GM12891 (cell line): ENCODE measurements at regions not wholly inside any gene's neighbourhood (a gene's known extent, or its start where the extent isn't known, plus 50 kb on each side); places are given as distances from the start of the nearest gene placed in this dataset.

Source experiments
- DNase-seq: peaks from one replicate; pipeline ENCODE4 v3.0.0; 2011; ENCODE audit warnings: low spot score; ENCODE audit not compliant: insufficient read length
- FAIRE-seq: peaks from 2 replicates; lab custom pipeline; 2011; peaks lifted over from hg19 to GRCh38; lab: Jason Lieb, UNC
- PAX5 ChIP-seq: IDR thresholded peaks from 2 replicates; pipeline ENCODE4 v1.6.1; 2011; ENCODE audit warnings: low read length, moderate library complexity, mild to moderate bottlenecking; ENCODE audit not compliant: insufficient read depth, severe bottlenecking
- POLR2A ChIP-seq: IDR thresholded peaks from 2 replicates; pipeline ENCODE4 v1.6.1; 2011; ENCODE audit warnings: low read depth, low read length, control low read depth
- POLR2AphosphoS5 ChIP-seq: IDR thresholded peaks from 2 replicates; pipeline ENCODE4 v1.6.1; 2011; ENCODE audit warnings: low read depth, low read length, control low read depth
- POU2F2 ChIP-seq: IDR thresholded peaks from 2 replicates; pipeline ENCODE4 v1.6.1; 2011; ENCODE audit warnings: low read depth, mild to moderate bottlenecking, control low read depth, low read length, moderate library complexity
- SPI1 ChIP-seq: IDR thresholded peaks from 2 replicates; pipeline ENCODE4 v1.6.1; 2011; ENCODE audit warnings: low read depth, low read length, control low read depth
- TAF1 ChIP-seq: IDR thresholded peaks from 2 replicates; pipeline ENCODE4 v1.6.1; 2011; ENCODE audit warnings: low read depth, low read length, control low read depth

GRCh38 chr7:16121876-16122390 is 299.4 kb downstream of the CRPPA start:
- no peak for TF ChIP-seq SPI1
- no peak for TF ChIP-seq POLR2AphosphoS5
- no peak for TF ChIP-seq POLR2A
- no peak for TF ChIP-seq POU2F2
- no peak for TF ChIP-seq TAF1
- TF ChIP-seq PAX5 = no peak
- no peak for DNase-seq
- FAIRE-seq = no peak

- TF ChIP-seq PAX5 = no peak
- TF ChIP-seq TAF1 = no peak
- TF ChIP-seq POLR2A = no peak
- no peak for TF ChIP-seq POLR2AphosphoS5
- TF ChIP-seq SPI1 = no peak
- TF ChIP-seq POU2F2 = no peak
- no peak for FAIRE-seq
- no peak for DNase-seq
These were observed 306.0 kb downstream of the CRPPA start for GRCh38 chr7:16115374-16115773.

- DNase-seq (no peak), FAIRE-seq (no peak)
- TF ChIP-seq POLR2A (no peak), SPI1 (no peak), POU2F2 (no peak), TAF1 (no peak), PAX5 (no peak), POLR2AphosphoS5 (no peak)
These were observed 306.7 kb downstream of the CRPPA start for GRCh38 chr7:16114633-16115032.

- DNase-seq = no peak
- no peak for FAIRE-seq
- no peak for TF ChIP-seq POLR2A
These were observed 307.3 kb downstream of the CRPPA start for GRCh38 chr7:16114071-16114470.

- TF ChIP-seq POLR2AphosphoS5 = no peak
- no peak for TF ChIP-seq PAX5
- no peak for TF ChIP-seq POLR2A
- no peak for TF ChIP-seq TAF1
- TF ChIP-seq POU2F2 = no peak
- no peak for TF ChIP-seq SPI1
- no peak for DNase-seq
- no peak for FAIRE-seq
These were observed 308.3 kb downstream of the CRPPA start for GRCh38 chr7:16113058-16113457.

GRCh38 chr7:16106869-16107268 is 314.5 kb downstream of the CRPPA start:
- TF ChIP-seq POLR2A = no peak
- no peak for TF ChIP-seq SPI1
- TF ChIP-seq PAX5 = no peak
- DNase-seq = no peak
- FAIRE-seq = no peak

GRCh38 chr7:16106300-16106699 is 315.0 kb downstream of the CRPPA start:
- no peak for FAIRE-seq
- TF ChIP-seq SPI1 (no peak), POLR2A (no peak)
- no peak for DNase-seq

- TF ChIP-seq TAF1 (no peak), POLR2AphosphoS5 (no peak), POU2F2 (no peak), PAX5 (no peak), SPI1 (no peak), POLR2A (no peak)
- DNase-seq (no peak), FAIRE-seq (no peak)
These were observed 322.0 kb downstream of the CRPPA start for GRCh38 chr7:16099302-16099849.

- TF ChIP-seq POLR2AphosphoS5 = no peak
- no peak for DNase-seq
- FAIRE-seq = no peak
These were observed 322.7 kb downstream of the CRPPA start for GRCh38 chr7:16098585-16099179.

- FAIRE-seq (no peak), DNase-seq (no peak)
- TF ChIP-seq PAX5 = no peak
- no peak for TF ChIP-seq POLR2AphosphoS5
- TF ChIP-seq POU2F2 = no peak
- no peak for TF ChIP-seq POLR2A
- no peak for TF ChIP-seq TAF1
- no peak for TF ChIP-seq SPI1
These were observed 323.3 kb downstream of the CRPPA start for GRCh38 chr7:16098058-16098457.

GRCh38 chr7:16095171-16095950 is 326.0 kb downstream of the CRPPA start:
- FAIRE-seq (no peak), DNase-seq (no peak)
- TF ChIP-seq SPI1 = no peak
- no peak for TF ChIP-seq TAF1
- TF ChIP-seq POLR2A = no peak
- TF ChIP-seq PAX5 = no peak
- TF ChIP-seq POLR2AphosphoS5 = no peak
- no peak for TF ChIP-seq POU2F2
